Ishikawa (cell line): ENCODE measurements at regions not wholly inside any gene's neighbourhood (a gene's known extent, or its start where the extent isn't known, plus 50 kb on each side); places are given as distances from the start of the nearest gene placed in this dataset.

Experiments
- CREB1 ChIP-seq: IDR thresholded peaks from 2 replicates; pipeline ENCODE4 v1.6.1; 2012; ENCODE audit warnings: low read depth
- EP300 ChIP-seq: IDR thresholded peaks from 2 replicates; pipeline ENCODE4 v1.6.1; 2012; ENCODE audit warnings: borderline replicate concordance
- MAX ChIP-seq: IDR thresholded peaks from 2 replicates; pipeline ENCODE4 v1.6.1; 2012
- TAF1 ChIP-seq: IDR thresholded peaks from 2 replicates; pipeline ENCODE4 v1.6.1; 2012; ENCODE audit warnings: low read depth, mild to moderate bottlenecking
- TF ChIP-seq, protein P1 (sequence below): IDR thresholded peaks from 2 replicates; pipeline ENCODE4 v1.6.1; 2012; ENCODE audit warnings: low read depth, mild to moderate bottlenecking

- TF ChIP-seq MAX (no peak), CREB1 (no peak), TAF1 (no peak), EP300 (no peak)
- TF ChIP-seq, protein P1, sequence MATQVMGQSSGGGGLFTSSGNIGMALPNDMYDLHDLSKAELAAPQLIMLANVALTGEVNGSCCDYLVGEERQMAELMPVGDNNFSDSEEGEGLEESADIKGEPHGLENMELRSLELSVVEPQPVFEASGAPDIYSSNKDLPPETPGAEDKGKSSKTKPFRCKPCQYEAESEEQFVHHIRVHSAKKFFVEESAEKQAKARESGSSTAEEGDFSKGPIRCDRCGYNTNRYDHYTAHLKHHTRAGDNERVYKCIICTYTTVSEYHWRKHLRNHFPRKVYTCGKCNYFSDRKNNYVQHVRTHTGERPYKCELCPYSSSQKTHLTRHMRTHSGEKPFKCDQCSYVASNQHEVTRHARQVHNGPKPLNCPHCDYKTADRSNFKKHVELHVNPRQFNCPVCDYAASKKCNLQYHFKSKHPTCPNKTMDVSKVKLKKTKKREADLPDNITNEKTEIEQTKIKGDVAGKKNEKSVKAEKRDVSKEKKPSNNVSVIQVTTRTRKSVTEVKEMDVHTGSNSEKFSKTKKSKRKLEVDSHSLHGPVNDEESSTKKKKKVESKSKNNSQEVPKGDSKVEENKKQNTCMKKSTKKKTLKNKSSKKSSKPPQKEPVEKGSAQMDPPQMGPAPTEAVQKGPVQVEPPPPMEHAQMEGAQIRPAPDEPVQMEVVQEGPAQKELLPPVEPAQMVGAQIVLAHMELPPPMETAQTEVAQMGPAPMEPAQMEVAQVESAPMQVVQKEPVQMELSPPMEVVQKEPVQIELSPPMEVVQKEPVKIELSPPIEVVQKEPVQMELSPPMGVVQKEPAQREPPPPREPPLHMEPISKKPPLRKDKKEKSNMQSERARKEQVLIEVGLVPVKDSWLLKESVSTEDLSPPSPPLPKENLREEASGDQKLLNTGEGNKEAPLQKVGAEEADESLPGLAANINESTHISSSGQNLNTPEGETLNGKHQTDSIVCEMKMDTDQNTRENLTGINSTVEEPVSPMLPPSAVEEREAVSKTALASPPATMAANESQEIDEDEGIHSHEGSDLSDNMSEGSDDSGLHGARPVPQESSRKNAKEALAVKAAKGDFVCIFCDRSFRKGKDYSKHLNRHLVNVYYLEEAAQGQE, result no peak
These were observed 1629.1 kb upstream of the IGFBP7 start for GRCh38 chr4:58739275-58739674.
